ENCODE measurements at regions not wholly inside any gene's neighbourhood (a gene's known extent, or its start where the extent isn't known, plus 50 kb on each side); places are given as distances from the start of the nearest gene placed in this dataset.
"Not testable (repeated sequence)": the region's sequence is repeated elsewhere in the genome, so short reads cannot be mapped to it uniquely, and the experiment has no call there.

DNA sequence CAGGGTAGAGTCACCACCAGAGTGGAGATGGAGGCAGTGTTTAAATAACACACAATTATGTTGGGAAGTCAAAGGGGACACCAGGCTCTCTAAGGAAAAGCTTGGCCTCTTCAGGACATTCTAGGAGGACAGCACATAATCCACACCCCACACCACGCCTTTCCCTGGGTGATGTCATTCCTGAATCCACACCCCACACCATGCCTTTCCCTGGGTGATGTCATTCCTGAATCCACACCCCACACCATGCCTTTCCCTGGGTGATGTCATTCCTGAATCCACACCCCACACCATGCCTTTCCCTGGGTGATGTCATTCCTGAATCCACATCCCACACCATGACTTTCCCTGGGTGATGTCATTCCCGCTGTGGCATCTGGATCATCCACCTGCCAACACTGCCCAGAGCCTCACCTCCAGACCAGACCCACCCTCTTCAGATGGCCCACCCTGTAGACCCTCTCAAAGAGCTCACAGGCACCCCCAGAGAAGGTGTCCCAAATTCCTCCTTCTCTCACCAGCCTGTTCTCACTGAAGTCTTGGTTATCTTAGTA lies 541.5 kb upstream of the B3GAT1 start:
- H3K36me3 Mint-ChIP-seq (ENCODE audit: insufficient read depth in 1 of 3, low read depth in 3 of 3); H3K4me2 ChIP-seq (ENCODE audit: insufficient read depth, insufficient read length, low read length); H3K79me2 ChIP-seq (ENCODE audit: insufficient read depth, low read length); H2BK15ac ChIP-seq (ENCODE audit: low read depth, low read length); H3K14ac ChIP-seq (ENCODE audit: insufficient read depth, low read length); H3K23ac ChIP-seq (ENCODE audit: insufficient read length, low read depth, low read length); H3K27ac ChIP-seq (ENCODE audit: insufficient read length, low read depth, low read length); H3K9ac ChIP-seq (ENCODE audit: extremely low read depth, insufficient read length, low read length); H3T11ph ChIP-seq (ENCODE audit: low read length); H3K23me2 ChIP-seq (ENCODE audit: insufficient read length, low read depth, low read length, poor library complexity, severe bottlenecking); H3K27me3 ChIP-seq (ENCODE audit: insufficient read depth, low read length); H3K27me3 Mint-ChIP-seq (ENCODE audit: low read depth); H3K4ac ChIP-seq (ENCODE audit: low read depth, low read length); DNase-seq; H3K56ac ChIP-seq (ENCODE audit: insufficient read length, low read depth, low read length); H4K8ac ChIP-seq (replicated peaks; ENCODE audit: insufficient read length, low read depth, low read length); H2AK5ac ChIP-seq (ENCODE audit: insufficient read length, low read length); H3K4me3 Mint-ChIP-seq; H4K91ac ChIP-seq (ENCODE audit: insufficient read length, low read depth, low read length); H3K9me3 Mint-ChIP-seq; H2BK5ac ChIP-seq (ENCODE audit: insufficient read length, low read length); H2BK20ac ChIP-seq (ENCODE audit: low read depth, low read length, poor library complexity, severe bottlenecking); H3K9me3 ChIP-seq (ENCODE audit: control insufficient read depth, low read depth, low read length); H2BK12ac ChIP-seq (ENCODE audit: insufficient read length, low read depth, low read length); H4K5ac ChIP-seq (ENCODE audit: insufficient read length, low read depth, low read length); H3K27ac Mint-ChIP-seq; H3K79me1 ChIP-seq (ENCODE audit: insufficient read depth, low read depth, low read length, poor library complexity, severe bottlenecking); H2AFZ ChIP-seq (ENCODE audit: low read length); H3K18ac ChIP-seq (ENCODE audit: insufficient read length, low read depth, low read length); H2BK120ac ChIP-seq (ENCODE audit: low read depth, low read length, poor library complexity, severe bottlenecking); H3K4me1 ChIP-seq (ENCODE audit: insufficient read depth, low read length); H4K20me1 ChIP-seq (ENCODE audit: control insufficient read depth, insufficient read depth, insufficient read length): not testable (repeated sequence)
- no CpG with 5 or more reads among the region's 2 CpGs for WGBS (ENCODE audit: extremely low coverage, insufficient read length, low lambda C conversion rate)
- peaks cover 16 to 27% of the 10 kb centered on the region in 2 experiments for H3K4me1 Mint-ChIP-seq
